Caco-2 (cell line): ENCODE measurements at regions not wholly inside any gene's neighbourhood (a gene's known extent, or its start where the extent isn't known, plus 50 kb on each side); places are given as distances from the start of the nearest gene placed in this dataset.

Source experiments
- BruUV-seq: library from RNA; stranded (reverse); fragments of 400-500 nt; replicated peaks from 2 replicates; lab custom pipeline; 2021; lab: Mats Ljungman, UMichigan
- CTCF ChIA-PET: fragments of 300-600 bp; sonication (Branson Sonifier 250); formaldehyde crosslinking; loops from one replicate; lab custom pipeline; 2022; ENCODE audit warnings: antibody characterized with exemption; lab: Charles Lee
- POLR2A ChIA-PET: fragments of 300-600 bp; sonication (Branson Sonifier 250); formaldehyde crosslinking; loops from one replicate; lab custom pipeline; 2022; ENCODE audit warnings: antibody characterized with exemption; lab: Charles Lee
- DNase-seq, 2 experiments: peaks; one replicate each; pipeline versions ENCODE4 v3.0.0 to v3.0.0-alpha.2; 2020 to 2022
- H3K27me3 ChIP-seq: replicated peaks from 2 replicates; pipeline ENCODE4 v1.6.0; 2011; ENCODE audit warnings: low read length; ENCODE audit not compliant: control insufficient read depth, insufficient read depth
- H3K36me3 ChIP-seq: 2 replicates; pipeline ENCODE4 v1.5.1; 2011; ENCODE audit warnings: low read length; ENCODE audit not compliant: control insufficient read depth, insufficient read depth
- H3K4me1 ChIP-seq: fragments of 250-450 bp; sonication (Bioruptor Pico); 2 replicates; pipeline ENCODE4 v1.5.1; 2020; ENCODE audit warnings: mild to moderate bottlenecking
- H3K4me3 ChIP-seq: 2 replicates; pipeline ENCODE4 v1.5.1; 2011; ENCODE audit warnings: low read depth, mild to moderate bottlenecking, control low read depth, low read length
- H3K9me3 ChIP-seq: fragments of 250-450 bp; sonication (Bioruptor Pico); 2 replicates; pipeline ENCODE4 v1.5.1; 2020; ENCODE audit warnings: mild to moderate bottlenecking, moderate library complexity
- H3K27ac Mint-ChIP-seq: one replicate; pipeline ENCODE4 v1.8.0; 2022; ENCODE audit warnings: mixed read lengths; ENCODE audit not compliant: unreplicated experiment
- H3K27me3 Mint-ChIP-seq: one replicate; pipeline ENCODE4 v1.8.0; 2022; ENCODE audit warnings: mixed read lengths; ENCODE audit not compliant: insufficient read depth, unreplicated experiment
- H3K36me3 Mint-ChIP-seq: one replicate; pipeline ENCODE4 v1.8.0; 2022; ENCODE audit warnings: mild to moderate bottlenecking, mixed read lengths; ENCODE audit not compliant: insufficient read depth, unreplicated experiment
- H3K4me1 Mint-ChIP-seq: one replicate; pipeline ENCODE4 v1.8.0; 2022; ENCODE audit warnings: low read depth, mixed read lengths; ENCODE audit not compliant: unreplicated experiment
- H3K4me3 Mint-ChIP-seq: one replicate; pipeline ENCODE4 v1.8.0; 2022; ENCODE audit warnings: mild to moderate bottlenecking, moderate library complexity, mixed read lengths; ENCODE audit not compliant: unreplicated experiment
- H3K9me3 Mint-ChIP-seq: one replicate; pipeline ENCODE4 v1.8.0; 2022; ENCODE audit warnings: mixed read lengths; ENCODE audit not compliant: unreplicated experiment
- CTCF ChIP-seq, 2 experiments: fragments of 200-600 bp in 1 of 2; IDR thresholded peaks; 1 replicate in 1 of 2; 2 replicates in 1 of 2; pipeline versions ENCODE4 v1.5.1 to v1.8.0; 2011 to 2022; ENCODE audit warnings: antibody characterized with exemption in 1 of 2, control low read depth in 1 of 2, inconsistent platforms in 1 of 2, low read depth in 1 of 2, low read length in 1 of 2, mild to moderate bottlenecking in 1 of 2, moderate library complexity in 1 of 2; ENCODE audit not compliant: insufficient read depth in 1 of 2, severe bottlenecking in 1 of 2, unreplicated experiment in 1 of 2
- intact Hi-C: fragments of 100-400 bp; cut with micrococcal nuclease; formaldehyde crosslinking; loops from one replicate; pipeline ENCODE4 v1.10.0; 2022; ENCODE audit not compliant: unreplicated experiment

- no peak overlapping the region for H3K4me3 Mint-ChIP-seq
- no peaks in the 10 kb centered on the region for H3K27me3 Mint-ChIP-seq
- no peaks in the 10 kb centered on the region for H3K4me1 Mint-ChIP-seq
- intact Hi-C loops: no loop called here
- H3K9me3 ChIP-seq: no peaks in the 10 kb centered on the region
- TF ChIP-seq CTCF (IDR thresholded peaks at IDR 0.05; ENCODE audit: insufficient read depth in 1 of 2, low read depth in 1 of 2, low read length in 1 of 2, severe bottlenecking in 1 of 2, unreplicated experiment in 1 of 2): no peak
- no peaks in the 10 kb centered on the region for H3K36me3 Mint-ChIP-seq
- BruUV-seq: no TSS peak
- ChIA-PET POLR2A (no interaction called here), CTCF (no interaction called here)
- no peaks in the 10 kb centered on the region for H3K4me1 ChIP-seq
- DNase-seq: no peak
- no peak overlapping the region for H3K27ac Mint-ChIP-seq
- H3K9me3 Mint-ChIP-seq: no peaks in the 10 kb centered on the region
- no peaks in the 10 kb centered on the region for H3K27me3 ChIP-seq
- H3K4me3 ChIP-seq: no peak overlapping the region
- H3K36me3 ChIP-seq: no peaks in the 10 kb centered on the region
Measured at GRCh38 chr9:71589612-71590011, 178.7 kb downstream of the CEMIP2 start.

GRCh38 chr9:71587576-71588362 is 180.5 kb downstream of the CEMIP2 start:
- Mint-ChIP-seq H3K4me1 (no peaks in the 10 kb centered on the region), H3K4me3 (no peak overlapping the region), H3K27me3 (no peaks in the 10 kb centered on the region), H3K27ac (no peak overlapping the region), H3K36me3 (no peaks in the 10 kb centered on the region), H3K9me3 (no peaks in the 10 kb centered on the region)
- H3K27me3 ChIP-seq: no peaks in the 10 kb centered on the region
- DNase-seq: no peak
- ChIA-PET POLR2A (no interaction called here), CTCF (no interaction called here)
- TF ChIP-seq CTCF (IDR thresholded peaks at IDR 0.05; ENCODE audit: insufficient read depth in 1 of 2, low read depth in 1 of 2, low read length in 1 of 2, severe bottlenecking in 1 of 2, unreplicated experiment in 1 of 2): no peak
- H3K4me3 ChIP-seq: no peak overlapping the region
- H3K36me3 ChIP-seq: no peaks in the 10 kb centered on the region
- H3K9me3 ChIP-seq: no peaks in the 10 kb centered on the region
- no TSS peak for BruUV-seq
- intact Hi-C loops: loop anchor here (2.0 kb wide), 1 partner anchor 39 kb away; no protein-coding TSS in a partner anchor
- H3K4me1 ChIP-seq: no peaks in the 10 kb centered on the region

- no peak for TF ChIP-seq CTCF (IDR thresholded peaks at IDR 0.05; ENCODE audit: insufficient read depth in 1 of 2, low read depth in 1 of 2, low read length in 1 of 2, severe bottlenecking in 1 of 2, unreplicated experiment in 1 of 2)
- no peaks in the 10 kb centered on the region for H3K27me3 Mint-ChIP-seq
- no peaks in the 10 kb centered on the region for H3K4me1 Mint-ChIP-seq
- no peak overlapping the region for H3K27ac Mint-ChIP-seq
- H3K9me3 Mint-ChIP-seq: no peaks in the 10 kb centered on the region
- BruUV-seq: no TSS peak
- Histone ChIP-seq H3K9me3 (no peaks in the 10 kb centered on the region), H3K4me1 (no peaks in the 10 kb centered on the region), H3K27me3 (no peaks in the 10 kb centered on the region), H3K36me3 (no peaks in the 10 kb centered on the region), H3K4me3 (no peak overlapping the region)
- ChIA-PET POLR2A (no interaction called here), CTCF (no interaction called here)
- H3K4me3 Mint-ChIP-seq: no peak overlapping the region
- no peak for DNase-seq
- no peaks in the 10 kb centered on the region for H3K36me3 Mint-ChIP-seq
- intact Hi-C loops: no loop called here
Measured at GRCh38 chr9:71583792-71584191, 184.5 kb downstream of the CEMIP2 start.
